ENCODE measurements at regions not wholly inside any gene's neighbourhood (a gene's known extent, or its start where the extent isn't known, plus 50 kb on each side); places are given as distances from the start of the nearest gene placed in this dataset.
"Not testable (repeated sequence)": the region's sequence is repeated elsewhere in the genome, so short reads cannot be mapped to it uniquely, and the experiment has no call there.

- DNase-seq (ENCODE audit: unreplicated experiment); POLR2A ChIA-PET; intact Hi-C loops (cut with micrococcal nuclease); CTCF ChIA-PET; BruUV-seq (replicated peaks); H3K36me3 Mint-ChIP-seq (ENCODE audit: insufficient read depth, unreplicated experiment); H3K27me3 Mint-ChIP-seq (ENCODE audit: insufficient read depth, unreplicated experiment); H3K27ac Mint-ChIP-seq (ENCODE audit: low read depth, unreplicated experiment); H3K4me3 Mint-ChIP-seq (ENCODE audit: unreplicated experiment); H3K4me1 Mint-ChIP-seq (ENCODE audit: insufficient read depth, unreplicated experiment): not testable (repeated sequence)
- peaks cover 12% of the 10 kb centered on the region for H3K9me3 Mint-ChIP-seq (ENCODE audit: unreplicated experiment)
Measured at GRCh38 chr10:65054701-65055100, 1533.5 kb downstream of the REEP3 start.

DNA sequence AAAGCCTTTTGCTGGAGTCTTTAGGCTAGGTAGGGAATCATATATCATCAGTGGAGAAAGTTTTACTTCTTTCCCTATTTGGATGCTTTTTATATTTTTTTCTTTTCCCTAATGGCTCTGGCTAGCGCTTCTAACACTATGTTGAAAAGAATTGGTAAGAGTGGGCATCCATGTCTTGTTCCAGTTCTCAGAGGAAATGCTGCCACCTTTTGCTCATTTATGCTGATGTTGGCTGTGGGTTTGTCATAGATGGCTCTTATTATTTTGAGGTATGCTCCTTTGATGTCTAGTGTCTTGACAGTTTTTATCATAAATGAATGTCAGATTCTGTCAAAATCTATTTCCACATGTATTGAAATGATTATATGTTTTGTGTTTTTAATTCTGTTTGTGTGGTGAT, 1544.1 kb downstream of the REEP3 start:
- CTCF ChIA-PET: no interaction called here
- no peak for TF ChIP-seq CTCF (IDR thresholded peaks at IDR 0.05; ENCODE audit: unreplicated experiment)
- DNase-seq (ENCODE audit: unreplicated experiment): no peak
- no peaks in the 10 kb centered on the region for H3K36me3 Mint-ChIP-seq (ENCODE audit: insufficient read depth, unreplicated experiment)
- intact Hi-C loops (cut with micrococcal nuclease): no loop called here
- no peaks in the 10 kb centered on the region for H3K27me3 Mint-ChIP-seq (ENCODE audit: insufficient read depth, unreplicated experiment)
- POLR2A ChIA-PET: interaction anchor here (0.6 kb wide), 1 partner anchor 1122 kb away, joined by 3 read pairs; no protein-coding TSS in a partner anchor
- no peak overlapping the region for H3K27ac Mint-ChIP-seq (ENCODE audit: low read depth, unreplicated experiment)
- H3K4me3 Mint-ChIP-seq (ENCODE audit: unreplicated experiment): no peak overlapping the region
- H3K9me3 Mint-ChIP-seq (ENCODE audit: unreplicated experiment): no peaks in the 10 kb centered on the region
- no peaks in the 10 kb centered on the region for H3K4me1 Mint-ChIP-seq (ENCODE audit: insufficient read depth, unreplicated experiment)
- no TSS peak for BruUV-seq (replicated peaks)

DNA sequence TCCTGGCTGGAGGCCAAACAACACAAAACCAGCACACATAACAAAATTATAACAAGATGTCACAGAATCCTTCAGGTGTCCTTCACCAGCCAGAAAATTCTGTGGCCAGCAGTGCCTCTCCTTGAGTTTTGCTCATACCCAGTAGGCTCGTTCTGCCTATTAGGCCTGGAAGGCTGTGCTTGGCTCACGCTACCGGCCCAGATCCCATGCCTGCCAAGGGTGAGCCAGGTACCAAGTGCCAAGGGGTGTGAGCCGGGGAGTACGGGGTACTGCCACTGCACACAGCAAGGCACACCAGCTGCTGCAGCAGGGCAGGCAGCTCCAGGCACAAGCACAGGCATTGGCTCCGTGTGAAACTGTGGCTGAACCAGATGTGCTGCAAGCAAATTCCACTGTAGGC, 1562.0 kb downstream of the REEP3 start:
- TF ChIP-seq CTCF (IDR thresholded peaks at IDR 0.05; ENCODE audit: unreplicated experiment): no peak
- Mint-ChIP-seq H3K4me1 (ENCODE audit: insufficient read depth, unreplicated experiment) (no peaks in the 10 kb centered on the region), H3K4me3 (ENCODE audit: unreplicated experiment) (no peak overlapping the region), H3K36me3 (ENCODE audit: insufficient read depth, unreplicated experiment) (no peaks in the 10 kb centered on the region), H3K9me3 (ENCODE audit: unreplicated experiment) (peaks cover 4% of the 10 kb centered on the region), H3K27ac (ENCODE audit: low read depth, unreplicated experiment) (no peak overlapping the region), H3K27me3 (ENCODE audit: insufficient read depth, unreplicated experiment) (no peaks in the 10 kb centered on the region)
- no peak for DNase-seq (ENCODE audit: unreplicated experiment)
- CTCF ChIA-PET: interaction anchor here (0.6 kb wide), 1 partner anchor 17 kb away, joined by 3 read pairs; no protein-coding TSS in a partner anchor
- no TSS peak for BruUV-seq (replicated peaks)
- intact Hi-C loops (cut with micrococcal nuclease): no loop called here
- POLR2A ChIA-PET: interaction anchor here (1.2 kb wide), 1 partner anchor 10 kb away, joined by 4 read pairs; no protein-coding TSS in a partner anchor

DNA sequence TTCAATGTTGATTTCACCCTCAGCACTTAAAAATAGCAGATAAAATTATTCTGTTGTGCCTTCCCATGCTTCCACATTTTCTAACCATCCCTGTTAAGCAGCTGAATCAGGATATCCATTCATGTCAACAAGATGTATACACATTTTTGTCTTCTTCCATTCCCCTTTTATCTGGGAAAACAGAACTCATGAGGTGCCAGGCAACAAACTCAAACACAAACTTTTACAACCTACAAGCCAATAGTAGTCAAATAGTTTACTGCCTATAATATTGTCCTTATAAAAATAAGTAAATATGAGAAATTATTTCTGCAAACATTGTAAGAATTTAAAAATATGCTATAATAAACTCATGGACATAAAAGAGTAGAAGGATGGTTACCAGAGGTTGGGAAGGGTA, 1569.8 kb downstream of the REEP3 start:
- no peak for DNase-seq (ENCODE audit: unreplicated experiment)
- no peaks in the 10 kb centered on the region for H3K9me3 Mint-ChIP-seq (ENCODE audit: unreplicated experiment)
- no peak for TF ChIP-seq CTCF (IDR thresholded peaks at IDR 0.05; ENCODE audit: unreplicated experiment)
- no peak overlapping the region for H3K4me3 Mint-ChIP-seq (ENCODE audit: unreplicated experiment)
- H3K36me3 Mint-ChIP-seq (ENCODE audit: insufficient read depth, unreplicated experiment): no peaks in the 10 kb centered on the region
- ChIA-PET CTCF (no interaction called here), POLR2A (no interaction called here)
- H3K27ac Mint-ChIP-seq (ENCODE audit: low read depth, unreplicated experiment): no peak overlapping the region
- H3K27me3 Mint-ChIP-seq (ENCODE audit: insufficient read depth, unreplicated experiment): no peaks in the 10 kb centered on the region
- BruUV-seq (replicated peaks): no TSS peak
- intact Hi-C loops (cut with micrococcal nuclease): no loop called here
- no peaks in the 10 kb centered on the region for H3K4me1 Mint-ChIP-seq (ENCODE audit: insufficient read depth, unreplicated experiment)

DNA sequence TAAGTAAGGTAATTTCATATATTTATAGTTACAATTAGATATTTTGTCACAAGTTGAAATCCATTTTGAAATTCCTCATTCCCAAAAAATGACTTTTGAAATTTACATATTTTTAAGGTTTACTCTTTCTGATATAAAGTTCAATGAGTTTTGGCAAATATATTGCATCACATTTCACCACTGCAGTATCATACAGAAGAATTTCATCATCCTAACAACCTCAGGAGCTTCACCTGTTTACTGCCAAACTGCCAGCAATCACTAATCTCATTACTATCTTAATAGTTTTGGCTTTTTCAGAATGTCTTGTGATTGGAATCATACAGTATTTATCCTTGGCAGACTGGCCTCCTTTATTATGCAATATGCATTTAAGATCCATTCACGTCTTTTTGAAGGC, 1578.9 kb downstream of the REEP3 start:
- H3K9me3 Mint-ChIP-seq (ENCODE audit: unreplicated experiment): no peaks in the 10 kb centered on the region
- no peak for DNase-seq (ENCODE audit: unreplicated experiment)
- H3K4me1 Mint-ChIP-seq (ENCODE audit: insufficient read depth, unreplicated experiment): no peaks in the 10 kb centered on the region
- H3K4me3 Mint-ChIP-seq (ENCODE audit: unreplicated experiment): no peak overlapping the region
- no peak overlapping the region for H3K27ac Mint-ChIP-seq (ENCODE audit: low read depth, unreplicated experiment)
- no TSS peak for BruUV-seq (replicated peaks)
- intact Hi-C loops (cut with micrococcal nuclease): no loop called here
- ChIA-PET CTCF (interaction anchor here (0.6 kb wide), 1 partner anchor 17 kb away, joined by 3 read pairs; no protein-coding TSS in a partner anchor), POLR2A (no interaction called here)
- no peaks in the 10 kb centered on the region for H3K36me3 Mint-ChIP-seq (ENCODE audit: insufficient read depth, unreplicated experiment)
- no peak for TF ChIP-seq CTCF (IDR thresholded peaks at IDR 0.05; ENCODE audit: unreplicated experiment)
- H3K27me3 Mint-ChIP-seq (ENCODE audit: insufficient read depth, unreplicated experiment): no peaks in the 10 kb centered on the region

- DNase-seq (ENCODE audit: unreplicated experiment); H3K27ac Mint-ChIP-seq (ENCODE audit: low read depth, unreplicated experiment); H3K36me3 Mint-ChIP-seq (ENCODE audit: insufficient read depth, unreplicated experiment); BruUV-seq (replicated peaks); POLR2A ChIA-PET; H3K27me3 Mint-ChIP-seq (ENCODE audit: insufficient read depth, unreplicated experiment); H3K9me3 Mint-ChIP-seq (ENCODE audit: unreplicated experiment); H3K4me1 Mint-ChIP-seq (ENCODE audit: insufficient read depth, unreplicated experiment); H3K4me3 Mint-ChIP-seq (ENCODE audit: unreplicated experiment); intact Hi-C loops (cut with micrococcal nuclease); CTCF ChIA-PET: not testable (repeated sequence)
Measured at GRCh38 chr10:65100881-65101280, 1579.7 kb downstream of the REEP3 start.

Data from MCF 10A (cell line).